GM12874 (cell line): ENCODE measurements at regions not wholly inside any gene's neighbourhood (a gene's known extent, or its start where the extent isn't known, plus 50 kb on each side); places are given as distances from the start of the nearest gene placed in this dataset.

Experiments
- TF ChIP-seq, protein P1 (sequence below): IDR thresholded peaks from 2 replicates; pipeline ENCODE4 v1.5.1; 2011; ENCODE audit warnings: low read depth, mild to moderate bottlenecking, control low read depth, low read length, moderate library complexity; ENCODE audit not compliant: insufficient read depth

DNA sequence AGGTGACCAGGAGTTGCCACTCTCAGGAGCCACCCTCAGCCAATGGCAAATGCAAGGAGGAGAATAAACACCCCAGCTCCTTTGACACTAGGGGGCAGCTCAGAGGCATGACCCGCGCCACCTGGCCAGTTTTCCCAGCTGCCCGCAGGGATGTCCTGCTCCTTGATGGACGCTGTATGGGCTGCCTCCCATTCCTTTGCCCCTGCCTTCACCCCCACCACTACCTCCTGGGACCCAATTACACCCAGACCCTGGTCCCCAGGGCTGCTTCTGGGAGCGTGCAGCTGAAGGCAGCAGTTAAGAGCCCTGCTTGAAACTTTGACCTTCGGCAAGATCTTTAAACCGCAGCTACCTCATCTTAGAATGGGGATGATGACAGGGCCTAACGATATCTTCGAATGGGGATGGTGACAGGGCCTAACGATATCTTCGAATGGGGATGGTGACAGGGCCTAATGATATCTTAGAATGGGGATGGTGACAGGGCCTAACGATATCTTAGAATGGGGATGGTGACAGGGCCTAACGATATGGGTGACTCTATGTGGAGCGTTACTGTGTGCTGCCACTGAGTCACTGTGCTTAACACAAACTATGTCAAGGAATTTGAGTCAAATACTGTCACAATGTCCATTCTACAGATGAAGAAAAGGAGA lies 163.0 kb upstream of the KAZN start:
- TF ChIP-seq, protein P1, sequence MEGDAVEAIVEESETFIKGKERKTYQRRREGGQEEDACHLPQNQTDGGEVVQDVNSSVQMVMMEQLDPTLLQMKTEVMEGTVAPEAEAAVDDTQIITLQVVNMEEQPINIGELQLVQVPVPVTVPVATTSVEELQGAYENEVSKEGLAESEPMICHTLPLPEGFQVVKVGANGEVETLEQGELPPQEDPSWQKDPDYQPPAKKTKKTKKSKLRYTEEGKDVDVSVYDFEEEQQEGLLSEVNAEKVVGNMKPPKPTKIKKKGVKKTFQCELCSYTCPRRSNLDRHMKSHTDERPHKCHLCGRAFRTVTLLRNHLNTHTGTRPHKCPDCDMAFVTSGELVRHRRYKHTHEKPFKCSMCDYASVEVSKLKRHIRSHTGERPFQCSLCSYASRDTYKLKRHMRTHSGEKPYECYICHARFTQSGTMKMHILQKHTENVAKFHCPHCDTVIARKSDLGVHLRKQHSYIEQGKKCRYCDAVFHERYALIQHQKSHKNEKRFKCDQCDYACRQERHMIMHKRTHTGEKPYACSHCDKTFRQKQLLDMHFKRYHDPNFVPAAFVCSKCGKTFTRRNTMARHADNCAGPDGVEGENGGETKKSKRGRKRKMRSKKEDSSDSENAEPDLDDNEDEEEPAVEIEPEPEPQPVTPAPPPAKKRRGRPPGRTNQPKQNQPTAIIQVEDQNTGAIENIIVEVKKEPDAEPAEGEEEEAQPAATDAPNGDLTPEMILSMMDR, result 0 out of 2 replicates have a peak, but pooled peaks have one; percentile 18

DNA sequence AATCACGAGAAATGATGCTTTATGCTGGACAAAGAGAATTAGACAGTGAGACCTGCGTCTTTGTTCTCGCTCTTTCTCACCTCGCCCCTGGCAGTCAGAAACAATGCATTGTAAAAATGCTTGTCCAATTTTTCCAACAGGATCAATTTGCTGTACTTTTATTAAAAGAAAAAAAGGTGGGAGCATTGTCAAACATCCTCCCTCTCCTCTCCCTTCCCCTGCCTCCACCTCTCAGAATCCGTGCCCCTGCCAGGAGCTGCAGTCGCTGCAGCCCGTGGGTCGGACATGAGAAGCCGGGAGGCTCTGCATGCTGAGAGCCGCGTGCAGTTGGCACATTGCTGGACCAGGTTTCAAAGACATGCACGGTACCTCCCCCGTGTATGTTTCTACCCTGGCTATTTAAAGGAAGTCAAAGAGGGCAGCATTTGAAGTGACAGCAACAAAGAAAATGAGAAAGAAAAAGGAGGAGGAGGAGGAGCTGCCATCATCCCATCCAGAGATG lies 161.0 kb upstream of the KAZN start:
- TF ChIP-seq, protein P1, result no peak

DNA sequence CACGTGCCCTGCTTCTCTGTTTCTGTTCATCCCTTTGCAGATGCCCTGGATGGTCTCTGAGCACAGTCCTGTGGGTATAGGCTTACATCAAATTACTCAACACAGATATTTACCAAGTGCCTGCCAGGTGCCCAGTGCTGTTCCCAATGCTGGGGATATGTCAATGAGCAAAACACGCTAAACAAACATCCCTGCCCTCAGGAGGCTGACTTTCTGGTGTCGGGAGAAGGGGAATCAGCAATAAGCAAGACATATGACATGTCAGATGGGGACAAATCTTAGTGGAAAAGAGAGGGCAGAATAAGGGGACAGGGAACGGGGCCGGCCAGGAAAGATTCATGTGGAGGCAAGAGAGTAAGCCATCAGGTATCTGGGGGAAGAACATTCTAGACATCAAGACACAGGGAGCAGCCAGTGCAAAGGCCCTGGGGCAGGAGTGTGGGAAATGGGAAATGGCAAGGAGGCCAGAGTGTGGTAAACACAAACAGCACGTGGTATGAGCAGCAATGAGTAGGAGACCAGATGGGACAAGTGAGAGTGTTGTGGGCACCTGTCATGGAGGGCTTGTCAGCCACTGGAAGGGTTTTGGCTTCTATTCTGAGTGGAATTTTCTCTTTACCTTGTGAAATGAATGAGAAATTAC lies 160.2 kb upstream of the KAZN start:
- TF ChIP-seq, protein P1, result no peak

DNA sequence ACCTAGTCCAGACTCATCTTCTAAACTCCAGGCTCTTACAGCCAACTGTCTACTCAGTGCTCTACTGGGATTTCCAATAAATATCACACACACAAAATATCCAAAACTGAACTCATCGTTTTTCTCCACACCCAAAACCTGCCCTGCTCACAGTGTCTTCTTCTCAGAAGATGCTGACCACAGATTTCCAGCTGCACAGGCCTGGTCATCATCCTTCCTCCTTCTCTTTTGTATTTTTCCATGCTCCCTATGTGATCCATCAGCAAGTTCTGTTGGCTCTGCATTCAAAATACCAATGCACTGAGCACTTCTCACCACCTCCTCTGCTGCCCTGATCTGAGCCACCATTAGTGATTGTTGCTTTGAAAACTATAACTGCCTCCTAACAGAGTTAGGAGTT lies 159.5 kb upstream of the KAZN start:
- TF ChIP-seq, protein P1, result no peak

DNA sequence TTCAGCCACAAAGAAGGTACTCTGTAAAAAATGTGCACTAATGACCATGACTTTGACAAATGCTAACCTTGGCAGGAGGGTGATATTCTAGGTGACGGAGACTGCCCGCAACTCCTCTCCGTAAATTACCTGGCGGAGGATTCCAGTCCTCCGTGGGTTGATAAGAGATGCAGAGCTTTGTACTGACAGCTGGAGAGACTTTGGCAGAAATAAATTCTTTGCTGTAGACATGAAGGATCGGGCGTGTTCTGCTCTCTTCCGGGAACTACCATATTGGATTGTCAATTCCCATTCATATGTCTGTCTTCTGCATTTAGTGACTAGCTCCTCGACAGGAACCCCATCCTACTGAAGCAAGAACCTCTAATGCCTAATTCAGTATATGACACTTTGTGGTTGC lies 158.3 kb upstream of the KAZN start:
- TF ChIP-seq, protein P1, result no peak

DNA sequence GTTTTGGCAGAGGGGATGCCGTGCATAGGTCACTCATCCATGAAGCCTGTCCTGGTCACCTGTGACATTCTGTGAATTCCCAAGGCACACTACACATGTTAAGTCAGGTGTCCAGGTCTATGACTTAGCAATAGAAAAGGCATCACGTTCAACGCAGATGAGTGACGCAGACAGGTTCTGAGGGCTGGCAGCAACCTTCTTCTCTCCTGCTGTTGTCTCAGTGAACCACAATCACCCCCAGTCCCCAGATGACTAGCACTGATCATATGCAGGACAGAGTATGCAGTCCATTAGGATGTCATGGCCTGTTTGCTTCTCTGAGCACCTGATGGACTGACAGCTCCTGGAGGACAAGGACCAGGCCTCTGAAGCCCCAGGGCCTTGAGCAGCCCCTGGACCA lies 157.8 kb upstream of the KAZN start:
- TF ChIP-seq, protein P1, result no peak

DNA sequence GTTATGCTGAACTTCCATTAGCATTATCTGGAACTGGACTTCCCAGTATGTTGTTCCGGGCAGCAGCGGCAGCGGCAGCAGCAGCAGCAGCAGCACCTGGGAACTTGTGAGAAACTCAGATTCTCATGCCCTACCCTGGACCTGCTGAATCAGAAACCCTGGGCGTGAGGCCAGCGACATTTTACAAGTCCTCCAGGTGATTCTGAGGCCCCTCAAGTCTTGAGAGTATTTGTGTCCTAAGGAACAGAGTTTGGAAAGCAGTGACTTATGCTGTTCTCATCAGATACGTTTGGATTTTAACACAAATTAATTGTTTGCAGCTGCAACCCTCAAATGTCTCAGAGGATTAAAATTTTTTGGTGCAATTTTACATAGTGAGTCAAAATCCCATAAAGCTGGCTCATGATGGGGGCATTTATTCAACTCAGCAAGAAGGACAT lies 157.2 kb upstream of the KAZN start:
- TF ChIP-seq, protein P1, result no peak
